NCI-H2196 (cell line): ENCODE measurements at regions not wholly inside any gene's neighbourhood (a gene's known extent, or its start where the extent isn't known, plus 50 kb on each side); places are given as distances from the start of the nearest gene placed in this dataset.

Experiments used
- DNase-seq: peaks from one replicate; lab custom pipeline; 2025; ENCODE audit not compliant: unreplicated experiment; lab: John Stamatoyannopoulos, UW

- no peak for DNase-seq
Measured at GRCh38 chr1:106780806-106781569, 275.5 kb upstream of the PRMT6 start.

GRCh38 chr1:106785176-106785575, 271.3 kb upstream of the PRMT6 start:
- DNase-seq = no peak

GRCh38 chr1:106787520-106787919, 269.0 kb upstream of the PRMT6 start:
- DNase-seq = no peak

GRCh38 chr1:106789686-106790085, 266.8 kb upstream of the PRMT6 start:
- DNase-seq = no peak

- no peak for DNase-seq
Measured at GRCh38 chr1:106791041-106791440, 265.4 kb upstream of the PRMT6 start.

- DNase-seq = no peak
Measured at GRCh38 chr1:106793651-106794050, 262.8 kb upstream of the PRMT6 start.

- no peak for DNase-seq
Measured at GRCh38 chr1:106798991-106799390, 257.5 kb upstream of the PRMT6 start.

- no peak for DNase-seq
Measured at GRCh38 chr1:106802181-106802580, 254.3 kb upstream of the PRMT6 start.

GRCh38 chr1:106814418-106814817, 242.1 kb upstream of the PRMT6 start:
- no peak for DNase-seq

GRCh38 chr1:106817575-106817974, 238.9 kb upstream of the PRMT6 start:
- no peak for DNase-seq

- DNase-seq = no peak
Measured at GRCh38 chr1:106831511-106831910, 225.0 kb upstream of the PRMT6 start.

- DNase-seq = no peak
Measured at GRCh38 chr1:106836708-106837107, 219.8 kb upstream of the PRMT6 start.

GRCh38 chr1:106843518-106843917, 213.0 kb upstream of the PRMT6 start:
- DNase-seq = no peak

- no peak for DNase-seq
Measured at GRCh38 chr1:106846656-106847055, 209.8 kb upstream of the PRMT6 start.

- no peak for DNase-seq
Measured at GRCh38 chr1:106861110-106861509, 195.4 kb upstream of the PRMT6 start.

GRCh38 chr1:106868828-106869227, 187.6 kb upstream of the PRMT6 start:
- DNase-seq = no peak

- no peak for DNase-seq
Measured at GRCh38 chr1:106875622-106876021, 180.9 kb upstream of the PRMT6 start.

GRCh38 chr1:106876384-106876783, 180.1 kb upstream of the PRMT6 start:
- DNase-seq = no peak

GRCh38 chr1:106879538-106879937, 176.9 kb upstream of the PRMT6 start:
- no peak for DNase-seq

- no peak for DNase-seq
Measured at GRCh38 chr1:106880226-106880625, 176.2 kb upstream of the PRMT6 start.

GRCh38 chr1:106883208-106883607, 173.3 kb upstream of the PRMT6 start:
- no peak for DNase-seq

- no peak for DNase-seq
Measured at GRCh38 chr1:106889059-106889458, 167.4 kb upstream of the PRMT6 start.

- DNase-seq = no peak
Measured at GRCh38 chr1:106889583-106889982, 166.9 kb upstream of the PRMT6 start.
